ENCODE measurements at regions not wholly inside any gene's neighbourhood (a gene's known extent, or its start where the extent isn't known, plus 50 kb on each side); places are given as distances from the start of the nearest gene placed in this dataset.

DNA sequence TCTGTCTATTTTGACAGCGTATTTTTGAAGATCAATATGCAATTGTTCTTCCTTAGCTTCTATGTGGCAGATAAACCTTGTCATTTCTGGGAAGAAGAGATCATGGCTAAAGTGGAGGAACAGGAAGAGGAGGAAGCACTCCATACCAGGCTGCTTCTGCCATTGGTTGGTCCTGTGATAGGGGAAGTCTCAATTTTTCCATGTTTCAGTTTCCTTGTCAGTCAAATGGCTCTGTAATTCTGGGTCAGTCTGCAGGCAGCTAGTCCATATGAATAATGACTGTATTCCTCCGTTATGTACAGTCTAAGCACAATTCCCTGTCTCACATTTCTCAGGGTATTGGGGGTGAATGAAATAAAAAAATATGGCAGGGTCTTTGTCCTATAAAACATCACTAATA, 277.6 kb upstream of the CXCR4 start:
- H3K27ac Mint-ChIP-seq = no peak overlapping the region
- H3K4me1 Mint-ChIP-seq = no peaks in the 10 kb centered on the region
- TF ChIP-seq, protein P1, sequence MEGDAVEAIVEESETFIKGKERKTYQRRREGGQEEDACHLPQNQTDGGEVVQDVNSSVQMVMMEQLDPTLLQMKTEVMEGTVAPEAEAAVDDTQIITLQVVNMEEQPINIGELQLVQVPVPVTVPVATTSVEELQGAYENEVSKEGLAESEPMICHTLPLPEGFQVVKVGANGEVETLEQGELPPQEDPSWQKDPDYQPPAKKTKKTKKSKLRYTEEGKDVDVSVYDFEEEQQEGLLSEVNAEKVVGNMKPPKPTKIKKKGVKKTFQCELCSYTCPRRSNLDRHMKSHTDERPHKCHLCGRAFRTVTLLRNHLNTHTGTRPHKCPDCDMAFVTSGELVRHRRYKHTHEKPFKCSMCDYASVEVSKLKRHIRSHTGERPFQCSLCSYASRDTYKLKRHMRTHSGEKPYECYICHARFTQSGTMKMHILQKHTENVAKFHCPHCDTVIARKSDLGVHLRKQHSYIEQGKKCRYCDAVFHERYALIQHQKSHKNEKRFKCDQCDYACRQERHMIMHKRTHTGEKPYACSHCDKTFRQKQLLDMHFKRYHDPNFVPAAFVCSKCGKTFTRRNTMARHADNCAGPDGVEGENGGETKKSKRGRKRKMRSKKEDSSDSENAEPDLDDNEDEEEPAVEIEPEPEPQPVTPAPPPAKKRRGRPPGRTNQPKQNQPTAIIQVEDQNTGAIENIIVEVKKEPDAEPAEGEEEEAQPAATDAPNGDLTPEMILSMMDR (IDR thresholded peaks at IDR 0.05; ENCODE audit: unreplicated experiment) = no peak
- H3K9me3 Mint-ChIP-seq = no peaks in the 10 kb centered on the region
- no peaks in the 10 kb centered on the region for H3K36me3 Mint-ChIP-seq
- DNase-seq (ENCODE audit: low spot score in 2 of 2, unreplicated experiment in 2 of 2) = no peak
- no peak overlapping the region for H3K4me3 Mint-ChIP-seq
- peaks cover 25% of the 10 kb centered on the region for H3K27me3 Mint-ChIP-seq (ENCODE audit: low read depth)

DNA sequence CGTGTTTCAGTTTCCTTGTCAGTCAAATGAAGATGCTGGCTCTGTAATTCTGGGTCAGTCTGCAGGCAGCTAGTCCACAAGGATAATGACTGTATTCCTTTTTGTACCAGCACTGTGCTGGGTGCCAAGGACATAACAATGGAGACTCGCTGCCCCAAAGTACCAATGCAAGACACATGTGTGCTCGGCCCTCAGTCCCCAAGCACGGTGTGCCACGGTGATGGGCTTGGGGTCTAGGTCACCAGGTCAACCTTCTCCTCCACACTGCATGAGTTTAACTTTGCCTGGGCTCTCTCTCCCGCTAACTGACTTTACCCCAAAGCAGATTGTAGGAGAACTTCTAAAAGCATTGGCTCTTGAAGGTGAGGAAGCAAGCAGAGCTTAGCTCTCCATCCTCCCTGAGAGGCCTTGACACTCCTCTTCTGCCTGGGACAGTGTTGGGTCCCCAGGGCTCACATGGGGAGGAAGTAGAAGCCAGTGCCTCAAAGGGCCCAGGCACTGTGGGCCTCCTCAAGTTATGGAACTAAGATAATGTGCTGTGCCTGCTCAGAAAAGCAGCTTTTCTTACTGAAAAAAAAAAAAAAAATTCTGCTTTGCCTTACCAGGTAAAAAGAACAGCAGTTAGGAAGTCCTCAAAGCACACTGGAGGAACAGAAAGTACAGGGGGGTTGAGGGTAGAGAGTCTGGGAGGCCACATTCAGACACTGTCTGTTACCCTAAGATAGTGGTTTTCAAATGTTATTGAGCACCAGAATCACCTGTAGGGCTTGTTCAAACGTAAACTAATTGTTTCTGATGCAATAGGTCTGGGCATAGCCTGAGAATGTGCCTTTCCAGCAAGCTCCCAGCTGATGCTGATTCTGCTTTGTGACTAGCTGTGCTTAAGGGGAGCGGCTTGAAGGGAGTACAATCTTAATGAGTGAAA, 276.4 kb upstream of the CXCR4 start:
- H3K27ac Mint-ChIP-seq = no peak overlapping the region
- DNase-seq (ENCODE audit: low spot score in 2 of 2, unreplicated experiment in 2 of 2) = no peak
- peaks cover 28% of the 10 kb centered on the region for H3K27me3 Mint-ChIP-seq (ENCODE audit: low read depth)
- H3K4me3 Mint-ChIP-seq = no peak overlapping the region
- TF ChIP-seq, protein P1 (IDR thresholded peaks at IDR 0.05; ENCODE audit: unreplicated experiment) = no peak
- no peaks in the 10 kb centered on the region for H3K9me3 Mint-ChIP-seq
- H3K4me1 Mint-ChIP-seq = no peaks in the 10 kb centered on the region
- no peaks in the 10 kb centered on the region for H3K36me3 Mint-ChIP-seq

DNA sequence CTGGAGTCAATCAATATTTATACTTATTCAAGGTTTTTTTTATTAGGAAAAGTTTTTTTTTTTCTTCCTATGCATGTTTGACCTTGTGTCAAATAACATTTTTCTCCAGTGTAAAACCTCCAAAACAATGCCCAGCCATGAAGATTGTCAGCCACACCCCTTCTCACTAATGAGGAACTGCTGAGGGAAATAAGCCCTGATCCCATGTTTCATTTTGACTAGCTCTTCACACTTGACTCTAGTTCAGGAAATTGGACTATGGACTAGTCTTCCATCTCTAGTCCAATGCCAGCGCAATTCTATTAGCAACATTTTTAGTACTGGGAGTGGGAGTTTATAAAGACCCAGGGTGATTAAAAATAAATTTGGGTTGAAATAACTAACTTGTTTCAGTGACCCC, 275.6 kb upstream of the CXCR4 start:
- H3K36me3 Mint-ChIP-seq = no peaks in the 10 kb centered on the region
- no peak overlapping the region for H3K4me3 Mint-ChIP-seq
- TF ChIP-seq, protein P1 (IDR thresholded peaks at IDR 0.05; ENCODE audit: unreplicated experiment) = no peak
- no peak for DNase-seq (ENCODE audit: low spot score in 2 of 2, unreplicated experiment in 2 of 2)
- no peaks in the 10 kb centered on the region for H3K4me1 Mint-ChIP-seq
- peaks cover 35% of the 10 kb centered on the region for H3K27me3 Mint-ChIP-seq (ENCODE audit: low read depth)
- no peaks in the 10 kb centered on the region for H3K9me3 Mint-ChIP-seq
- H3K27ac Mint-ChIP-seq = no peak overlapping the region

DNA sequence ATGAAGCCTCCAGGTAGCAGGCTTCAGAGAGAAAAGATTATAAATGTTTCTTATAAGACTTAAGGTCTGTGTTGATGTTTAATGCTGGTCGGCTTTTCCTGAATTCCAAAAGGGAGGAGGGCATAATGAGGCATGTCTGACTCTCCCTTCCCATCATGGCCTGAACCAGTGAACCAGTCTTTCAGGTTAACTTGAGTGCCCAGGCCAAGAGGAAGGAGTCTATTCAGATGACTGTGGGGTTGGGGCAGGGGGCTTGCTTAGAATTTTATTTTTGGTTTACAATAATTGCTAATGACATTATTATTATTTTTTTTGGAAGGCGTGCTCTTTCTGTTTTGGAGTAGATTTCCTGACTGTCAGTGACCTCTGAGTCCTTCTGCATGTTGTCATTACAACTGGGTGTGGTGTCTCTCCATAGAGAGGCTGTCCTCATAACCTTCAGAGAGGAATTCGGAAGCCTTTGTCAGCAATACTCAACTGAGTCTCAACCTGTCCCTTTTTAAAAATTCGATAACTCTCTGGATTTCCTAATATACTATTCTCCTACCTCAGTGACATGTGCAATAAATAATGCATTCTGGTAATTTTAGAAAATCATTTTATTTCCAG, 275.1 kb upstream of the CXCR4 start:
- H3K4me1 Mint-ChIP-seq = no peaks in the 10 kb centered on the region
- TF ChIP-seq, protein P1 (IDR thresholded peaks at IDR 0.05; ENCODE audit: unreplicated experiment) = no peak
- no peak overlapping the region for H3K4me3 Mint-ChIP-seq
- no peak for DNase-seq (ENCODE audit: low spot score in 2 of 2, unreplicated experiment in 2 of 2)
- no peaks in the 10 kb centered on the region for H3K36me3 Mint-ChIP-seq
- H3K27ac Mint-ChIP-seq = no peak overlapping the region
- H3K9me3 Mint-ChIP-seq = no peaks in the 10 kb centered on the region
- H3K27me3 Mint-ChIP-seq (ENCODE audit: low read depth) = peaks cover 37% of the 10 kb centered on the region

DNA sequence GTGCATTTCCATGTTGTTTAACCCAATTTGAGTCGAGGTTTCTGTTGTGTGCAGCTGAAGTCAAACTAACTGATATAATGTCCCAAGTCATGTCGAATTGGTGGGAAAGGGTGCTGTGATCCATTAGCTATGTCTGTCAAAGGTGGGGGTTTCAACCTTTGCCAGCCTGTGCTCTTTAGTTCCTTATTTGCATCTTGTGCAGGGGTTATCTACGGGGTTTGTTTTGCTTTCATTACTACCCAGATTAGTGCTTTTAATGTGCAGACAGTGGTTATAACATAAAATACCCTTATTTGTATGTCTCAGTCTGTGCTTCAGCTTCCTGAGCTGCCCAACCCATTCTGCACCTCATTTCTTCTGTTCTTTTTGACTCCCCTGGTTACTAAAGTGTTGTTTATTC, 271.9 kb upstream of the CXCR4 start:
- no peaks in the 10 kb centered on the region for H3K9me3 Mint-ChIP-seq
- DNase-seq (ENCODE audit: low spot score in 2 of 2, unreplicated experiment in 2 of 2) = no peak
- no peaks in the 10 kb centered on the region for H3K4me1 Mint-ChIP-seq
- TF ChIP-seq, protein P1 (IDR thresholded peaks at IDR 0.05; ENCODE audit: unreplicated experiment) = no peak
- peaks cover 26% of the 10 kb centered on the region for H3K27me3 Mint-ChIP-seq (ENCODE audit: low read depth)
- H3K36me3 Mint-ChIP-seq = no peaks in the 10 kb centered on the region
- no peak overlapping the region for H3K4me3 Mint-ChIP-seq
- no peak overlapping the region for H3K27ac Mint-ChIP-seq

Measured in mesothelial cell of epicardium (in vitro differentiated cells).